ENCODE measurements at regions not wholly inside any gene's neighbourhood (a gene's known extent, or its start where the extent isn't known, plus 50 kb on each side); places are given as distances from the start of the nearest gene placed in this dataset.

- no peaks in the 10 kb centered on the region for H3K9me3 ChIP-seq
These were observed 1203.3 kb downstream of the UQCRFS1 start for GRCh38 chr19:28009696-28010095.

GRCh38 chr19:28008695-28009094 is 1204.3 kb downstream of the UQCRFS1 start:
- Histone ChIP-seq H3K4me3 (no peak overlapping the region), H3K27me3 (no peaks in the 10 kb centered on the region), H3K4me1 (no peaks in the 10 kb centered on the region), H3K9me3 (no peaks in the 10 kb centered on the region), H3K36me3 (no peaks in the 10 kb centered on the region), H3K27ac (no peak overlapping the region)
- DNase-seq = no peak
- no peak for TF ChIP-seq CTCF (IDR thresholded peaks at IDR 0.05)
- intact Hi-C loops (cut with DNase I) = no loop called here
- ATAC-seq = no peak

More at GRCh38 chr19:28009696-28010095, 1203.3 kb downstream of the UQCRFS1 start:
- Histone ChIP-seq H3K27ac (no peak overlapping the region), H3K36me3 (no peaks in the 10 kb centered on the region), H3K4me3 (no peak overlapping the region), H3K4me1 (no peaks in the 10 kb centered on the region), H3K27me3 (no peaks in the 10 kb centered on the region)
- TF ChIP-seq CTCF (IDR thresholded peaks at IDR 0.05) = no peak
- peak in 1 of 4 donors; percentile 13 for DNase-seq
- intact Hi-C loops (cut with DNase I) = no loop called here
- peak; percentile 35 for ATAC-seq

GRCh38 chr19:28003543-28003942 is 1209.4 kb downstream of the UQCRFS1 start:
- Histone ChIP-seq H3K27me3 (no peaks in the 10 kb centered on the region), H3K36me3 (no peaks in the 10 kb centered on the region), H3K4me3 (no peak overlapping the region), H3K9me3 (peaks cover 0 to 10% of the 10 kb centered on the region in 2 donors), H3K4me1 (no peaks in the 10 kb centered on the region), H3K27ac (no peak overlapping the region)
- no peak for ATAC-seq
- no peak for DNase-seq
- intact Hi-C loops (cut with DNase I) = no loop called here
- TF ChIP-seq CTCF (IDR thresholded peaks at IDR 0.05) = no peak

- DNase-seq = no peak
- ATAC-seq = no peak
- TF ChIP-seq CTCF (IDR thresholded peaks at IDR 0.05) = no peak
- Histone ChIP-seq H3K27ac (no peak overlapping the region), H3K27me3 (no peaks in the 10 kb centered on the region), H3K4me3 (no peak overlapping the region), H3K36me3 (no peaks in the 10 kb centered on the region), H3K4me1 (no peaks in the 10 kb centered on the region), H3K9me3 (peaks cover 0 to 10% of the 10 kb centered on the region in 2 donors)
- intact Hi-C loops (cut with DNase I) = no loop called here
These were observed 1215.9 kb downstream of the UQCRFS1 start for GRCh38 chr19:27997069-27997468.

GRCh38 chr19:27993619-27994570 is 1219.1 kb downstream of the UQCRFS1 start:
- DNase-seq (no peak), ATAC-seq (no peak)
- no peak for TF ChIP-seq CTCF (IDR thresholded peaks at IDR 0.05)
- intact Hi-C loops (cut with DNase I) = no loop called here
- Histone ChIP-seq H3K36me3 (no peaks in the 10 kb centered on the region), H3K9me3 (no peaks in the 10 kb centered on the region), H3K4me3 (no peak overlapping the region), H3K27me3 (no peaks in the 10 kb centered on the region), H3K27ac (no peak overlapping the region), H3K4me1 (no peaks in the 10 kb centered on the region)

Data from left lung (tissue), 4 donors.